GM12891 (cell line): ENCODE measurements at regions not wholly inside any gene's neighbourhood (a gene's known extent, or its start where the extent isn't known, plus 50 kb on each side); places are given as distances from the start of the nearest gene placed in this dataset.

Experiments used
- DNase-seq: peaks from one replicate; pipeline ENCODE4 v3.0.0; 2011; ENCODE audit warnings: low spot score; ENCODE audit not compliant: insufficient read length
- FAIRE-seq: peaks from 2 replicates; lab custom pipeline; 2011; peaks lifted over from hg19 to GRCh38; lab: Jason Lieb, UNC
- PAX5 ChIP-seq: IDR thresholded peaks from 2 replicates; pipeline ENCODE4 v1.6.1; 2011; ENCODE audit warnings: low read length, moderate library complexity, mild to moderate bottlenecking; ENCODE audit not compliant: insufficient read depth, severe bottlenecking
- POLR2A ChIP-seq: IDR thresholded peaks from 2 replicates; pipeline ENCODE4 v1.6.1; 2011; ENCODE audit warnings: low read depth, low read length, control low read depth
- POLR2AphosphoS5 ChIP-seq: IDR thresholded peaks from 2 replicates; pipeline ENCODE4 v1.6.1; 2011; ENCODE audit warnings: low read depth, low read length, control low read depth
- POU2F2 ChIP-seq: IDR thresholded peaks from 2 replicates; pipeline ENCODE4 v1.6.1; 2011; ENCODE audit warnings: low read depth, mild to moderate bottlenecking, control low read depth, low read length, moderate library complexity
- SPI1 ChIP-seq: IDR thresholded peaks from 2 replicates; pipeline ENCODE4 v1.6.1; 2011; ENCODE audit warnings: low read depth, low read length, control low read depth
- TAF1 ChIP-seq: IDR thresholded peaks from 2 replicates; pipeline ENCODE4 v1.6.1; 2011; ENCODE audit warnings: low read depth, low read length, control low read depth

- FAIRE-seq (no peak), DNase-seq (no peak)
- TF ChIP-seq POLR2A (no peak), SPI1 (no peak), TAF1 (no peak), PAX5 (no peak), POU2F2 (no peak), POLR2AphosphoS5 (no peak)
Observed at GRCh38 chr2:76316691-76317090, 606.0 kb upstream of the GCFC2 start.

- FAIRE-seq (no peak), DNase-seq (no peak)
- no peak for TF ChIP-seq TAF1
- no peak for TF ChIP-seq POLR2AphosphoS5
- no peak for TF ChIP-seq PAX5
- TF ChIP-seq POU2F2, result no peak
- no peak for TF ChIP-seq SPI1
- TF ChIP-seq POLR2A, result no peak
Observed at GRCh38 chr2:76314271-76315020, 603.7 kb upstream of the GCFC2 start.

GRCh38 chr2:76312236-76312635, 601.5 kb upstream of the GCFC2 start:
- TF ChIP-seq PAX5 (no peak), POLR2A (no peak), SPI1 (no peak), TAF1 (no peak), POU2F2 (no peak), POLR2AphosphoS5 (no peak)
- DNase-seq, result no peak
- no peak for FAIRE-seq

GRCh38 chr2:76311728-76312127, 601.0 kb upstream of the GCFC2 start:
- DNase-seq (no peak), FAIRE-seq (no peak)
- TF ChIP-seq PAX5, result no peak
- no peak for TF ChIP-seq POU2F2
- TF ChIP-seq SPI1, result no peak
- TF ChIP-seq POLR2AphosphoS5, result no peak
- TF ChIP-seq TAF1, result no peak
- TF ChIP-seq POLR2A, result no peak

- DNase-seq (no peak), FAIRE-seq (no peak)
- no peak for TF ChIP-seq SPI1
- TF ChIP-seq PAX5, result no peak
- no peak for TF ChIP-seq POLR2A
- TF ChIP-seq POLR2AphosphoS5, result no peak
- no peak for TF ChIP-seq POU2F2
- no peak for TF ChIP-seq TAF1
Observed at GRCh38 chr2:76310894-76311633, 600.3 kb upstream of the GCFC2 start.

GRCh38 chr2:76307495-76307894, 596.8 kb upstream of the GCFC2 start:
- TF ChIP-seq POLR2A (no peak), TAF1 (no peak), SPI1 (no peak), POLR2AphosphoS5 (no peak), PAX5 (no peak), POU2F2 (no peak)
- no peak for FAIRE-seq
- no peak for DNase-seq

GRCh38 chr2:76298041-76298440, 587.3 kb upstream of the GCFC2 start:
- no peak for TF ChIP-seq TAF1
- DNase-seq (no peak), FAIRE-seq (no peak)

- DNase-seq (no peak), FAIRE-seq (no peak)
- TF ChIP-seq TAF1 (no peak), PAX5 (no peak), SPI1 (no peak), POU2F2 (no peak)
Observed at GRCh38 chr2:76296438-76296837, 585.7 kb upstream of the GCFC2 start.

- FAIRE-seq, result no peak
- TF ChIP-seq TAF1, result no peak
- no peak for TF ChIP-seq POLR2AphosphoS5
- TF ChIP-seq POU2F2, result no peak
- TF ChIP-seq SPI1, result no peak
- no peak for TF ChIP-seq PAX5
- no peak for TF ChIP-seq POLR2A
Observed at GRCh38 chr2:76295762-76296161, 585.0 kb upstream of the GCFC2 start.

GRCh38 chr2:76288598-76288997, 577.9 kb upstream of the GCFC2 start:
- FAIRE-seq, result no peak
- no peak for TF ChIP-seq POU2F2
- no peak for TF ChIP-seq PAX5
- no peak for TF ChIP-seq POLR2AphosphoS5
- no peak for TF ChIP-seq SPI1
- no peak for TF ChIP-seq TAF1
- TF ChIP-seq POLR2A, result no peak
- DNase-seq, result no peak

More at GRCh38 chr2:76295762-76296161, 585.0 kb upstream of the GCFC2 start:
- no peak for DNase-seq
